ENCODE measurements at regions not wholly inside any gene's neighbourhood (a gene's known extent, or its start where the extent isn't known, plus 50 kb on each side); places are given as distances from the start of the nearest gene placed in this dataset.
A peak's percentile ranks its signal among the peaks of the same experiment; 100 is the strongest.

DNA sequence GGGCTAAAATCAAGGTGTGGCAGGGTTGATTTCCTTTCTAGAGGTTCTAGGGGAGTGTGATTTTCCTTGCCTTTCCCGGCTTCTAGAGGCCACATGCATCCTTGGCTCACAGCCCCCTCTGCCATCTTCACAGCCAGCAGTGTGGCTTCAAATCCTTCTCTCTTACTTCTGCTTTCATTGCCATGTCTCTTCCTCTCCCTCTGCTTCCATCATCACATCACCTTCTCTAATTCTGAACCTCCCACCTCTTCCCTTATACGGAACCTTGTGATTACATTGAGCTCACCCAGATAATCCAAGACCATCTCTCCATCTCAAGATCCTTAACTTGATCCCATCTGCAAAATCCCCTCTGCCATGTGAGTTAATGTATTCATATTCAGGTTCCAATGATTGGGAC, 56.2 kb upstream of the RMDN2 start:
- no peak overlapping the region for H3K4me3 ChIP-seq (ENCODE audit: insufficient read depth, low read length)
- peaks cover 31% of the 10 kb centered on the region for H3K4me1 ChIP-seq (ENCODE audit: insufficient read depth, low read length)
- no peaks in the 10 kb centered on the region for H3K27me3 ChIP-seq (ENCODE audit: insufficient read depth, low read length)
- H3K27ac ChIP-seq (ENCODE audit: low read depth, low read length), result no peak overlapping the region
- H3K79me2 ChIP-seq (ENCODE audit: insufficient read depth, low read length), result no peaks in the 10 kb centered on the region
- no peaks in the 10 kb centered on the region for H4K20me1 ChIP-seq (ENCODE audit: insufficient read depth, low read length)
- no peak overlapping the region for H3K4me2 ChIP-seq (ENCODE audit: insufficient read depth, low read length)
- H3K36me3 ChIP-seq (ENCODE audit: insufficient read depth, low read length), result no peaks in the 10 kb centered on the region
- H2AFZ ChIP-seq (ENCODE audit: low read length), result no peak overlapping the region
- TF ChIP-seq, protein P1, sequence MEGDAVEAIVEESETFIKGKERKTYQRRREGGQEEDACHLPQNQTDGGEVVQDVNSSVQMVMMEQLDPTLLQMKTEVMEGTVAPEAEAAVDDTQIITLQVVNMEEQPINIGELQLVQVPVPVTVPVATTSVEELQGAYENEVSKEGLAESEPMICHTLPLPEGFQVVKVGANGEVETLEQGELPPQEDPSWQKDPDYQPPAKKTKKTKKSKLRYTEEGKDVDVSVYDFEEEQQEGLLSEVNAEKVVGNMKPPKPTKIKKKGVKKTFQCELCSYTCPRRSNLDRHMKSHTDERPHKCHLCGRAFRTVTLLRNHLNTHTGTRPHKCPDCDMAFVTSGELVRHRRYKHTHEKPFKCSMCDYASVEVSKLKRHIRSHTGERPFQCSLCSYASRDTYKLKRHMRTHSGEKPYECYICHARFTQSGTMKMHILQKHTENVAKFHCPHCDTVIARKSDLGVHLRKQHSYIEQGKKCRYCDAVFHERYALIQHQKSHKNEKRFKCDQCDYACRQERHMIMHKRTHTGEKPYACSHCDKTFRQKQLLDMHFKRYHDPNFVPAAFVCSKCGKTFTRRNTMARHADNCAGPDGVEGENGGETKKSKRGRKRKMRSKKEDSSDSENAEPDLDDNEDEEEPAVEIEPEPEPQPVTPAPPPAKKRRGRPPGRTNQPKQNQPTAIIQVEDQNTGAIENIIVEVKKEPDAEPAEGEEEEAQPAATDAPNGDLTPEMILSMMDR (IDR thresholded peaks at IDR 0.05; ENCODE audit: extremely low read depth, low read depth, low read length), result no peak
- H3K9me3 ChIP-seq (ENCODE audit: low read depth, low read length), result no peaks in the 10 kb centered on the region
- no peak for DNase-seq (ENCODE audit: insufficient read length, low spot score, missing footprints)

DNA sequence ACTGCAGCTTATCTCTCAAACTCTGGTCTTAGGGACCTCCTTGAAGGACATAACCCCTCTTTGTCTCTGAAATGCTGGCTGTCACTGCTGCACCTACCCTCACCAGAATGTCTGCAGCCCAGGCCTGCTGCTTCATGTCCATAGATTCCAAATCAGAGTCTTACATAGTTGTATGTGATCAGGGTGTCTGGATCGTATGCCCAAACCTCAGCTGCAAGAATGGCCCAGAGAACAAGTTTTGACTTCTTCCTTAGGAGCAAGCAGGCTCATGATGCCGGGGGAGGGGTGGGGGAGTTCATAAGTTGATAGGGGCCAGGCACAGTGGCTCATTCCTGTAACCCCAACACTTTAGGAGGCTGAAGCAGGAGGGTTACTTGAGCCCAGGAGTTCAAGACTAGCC, 55.8 kb upstream of the RMDN2 start:
- Histone ChIP-seq H3K27ac (ENCODE audit: low read depth, low read length) (no peak overlapping the region), H3K79me2 (ENCODE audit: insufficient read depth, low read length) (no peaks in the 10 kb centered on the region), H3K27me3 (ENCODE audit: insufficient read depth, low read length) (no peaks in the 10 kb centered on the region), H2AFZ (ENCODE audit: low read length) (no peak overlapping the region), H3K4me3 (ENCODE audit: insufficient read depth, low read length) (no peak overlapping the region), H3K4me1 (ENCODE audit: insufficient read depth, low read length) (peaks cover 31% of the 10 kb centered on the region), H3K9me3 (ENCODE audit: low read depth, low read length) (no peaks in the 10 kb centered on the region), H3K36me3 (ENCODE audit: insufficient read depth, low read length) (no peaks in the 10 kb centered on the region), H3K4me2 (ENCODE audit: insufficient read depth, low read length) (no peak overlapping the region), H4K20me1 (ENCODE audit: insufficient read depth, low read length) (no peaks in the 10 kb centered on the region)
- TF ChIP-seq, protein P1 (IDR thresholded peaks at IDR 0.05; ENCODE audit: extremely low read depth, low read depth, low read length), result no peak
- DNase-seq (ENCODE audit: insufficient read length, low spot score, missing footprints), result no peak

DNA sequence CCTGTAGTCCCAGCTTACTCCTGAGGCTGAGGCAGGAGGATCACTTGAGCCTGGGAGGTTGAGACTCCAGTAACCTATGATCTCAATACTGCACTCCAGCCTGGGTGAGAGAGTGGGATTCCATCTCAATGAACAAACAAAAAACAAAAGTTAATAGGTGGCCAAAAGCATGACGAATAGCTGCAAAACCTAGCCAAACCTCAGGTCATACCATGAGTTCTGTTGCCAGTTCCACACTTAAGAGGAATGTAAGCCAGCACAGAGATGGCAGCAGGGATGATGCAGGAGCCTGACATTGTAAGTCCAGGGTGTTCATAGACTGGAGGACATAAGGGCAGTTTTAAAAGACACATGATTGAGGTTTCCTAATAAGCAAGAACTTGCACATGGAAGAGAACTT, 55.3 kb upstream of the RMDN2 start:
- Histone ChIP-seq H3K27ac (ENCODE audit: low read depth, low read length) (peak overlapping the region; percentile 15), H3K4me3 (ENCODE audit: insufficient read depth, low read length) (no peak overlapping the region), H3K36me3 (ENCODE audit: insufficient read depth, low read length) (no peaks in the 10 kb centered on the region), H3K27me3 (ENCODE audit: insufficient read depth, low read length) (no peaks in the 10 kb centered on the region), H3K4me2 (ENCODE audit: insufficient read depth, low read length) (no peak overlapping the region), H4K20me1 (ENCODE audit: insufficient read depth, low read length) (no peaks in the 10 kb centered on the region), H3K9me3 (ENCODE audit: low read depth, low read length) (no peaks in the 10 kb centered on the region), H3K79me2 (ENCODE audit: insufficient read depth, low read length) (no peaks in the 10 kb centered on the region), H2AFZ (ENCODE audit: low read length) (no peak overlapping the region), H3K4me1 (ENCODE audit: insufficient read depth, low read length) (peaks cover 31% of the 10 kb centered on the region)
- no peak for DNase-seq (ENCODE audit: insufficient read length, low spot score, missing footprints)
- TF ChIP-seq, protein P1 (IDR thresholded peaks at IDR 0.05; ENCODE audit: extremely low read depth, low read depth, low read length), result no peak

DNA sequence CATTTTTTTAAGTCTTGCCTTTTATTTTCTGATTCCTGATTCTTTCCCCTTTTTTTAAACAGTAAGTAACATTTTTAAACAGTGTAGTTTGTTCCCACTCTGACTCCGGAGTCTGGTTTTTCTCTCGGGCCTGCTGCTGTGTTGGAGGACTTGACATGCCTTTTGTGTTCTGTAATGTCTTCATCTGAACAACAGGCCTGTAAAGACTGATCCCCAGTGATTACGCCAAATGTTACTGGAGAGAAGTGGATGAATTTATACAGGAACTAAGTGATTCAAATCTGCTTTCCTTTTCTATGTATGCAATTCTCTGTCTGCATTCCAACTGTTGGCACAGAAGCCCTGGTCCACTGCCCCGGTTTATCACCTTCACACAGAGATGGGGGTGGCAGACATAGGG, 54.3 kb upstream of the RMDN2 start:
- Histone ChIP-seq H4K20me1 (ENCODE audit: insufficient read depth, low read length) (no peaks in the 10 kb centered on the region), H3K9me3 (ENCODE audit: low read depth, low read length) (no peaks in the 10 kb centered on the region), H3K36me3 (ENCODE audit: insufficient read depth, low read length) (no peaks in the 10 kb centered on the region), H3K4me1 (ENCODE audit: insufficient read depth, low read length) (peaks cover 31% of the 10 kb centered on the region), H3K4me2 (ENCODE audit: insufficient read depth, low read length) (peak overlapping the region; percentile 72), H3K79me2 (ENCODE audit: insufficient read depth, low read length) (no peaks in the 10 kb centered on the region), H3K4me3 (ENCODE audit: insufficient read depth, low read length) (no peak overlapping the region), H3K27ac (ENCODE audit: low read depth, low read length) (peak overlapping the region; percentile 52), H2AFZ (ENCODE audit: low read length) (no peak overlapping the region), H3K27me3 (ENCODE audit: insufficient read depth, low read length) (no peaks in the 10 kb centered on the region)
- DNase-seq (ENCODE audit: insufficient read length, low spot score, missing footprints), result no peak
- TF ChIP-seq, protein P1 (IDR thresholded peaks at IDR 0.05; ENCODE audit: extremely low read depth, low read depth, low read length), result no peak
